SK-N-SH (cell line): ENCODE measurements at regions not wholly inside any gene's neighbourhood (a gene's known extent, or its start where the extent isn't known, plus 50 kb on each side); places are given as distances from the start of the nearest gene placed in this dataset.

Experiments
- CHD2 ChIP-seq: fragments of 150-350 bp; IDR thresholded peaks from 2 replicates; pipeline ENCODE4 v1.6.1; 2018; ENCODE audit warnings: low read length; ENCODE audit not compliant: partially characterized antibody
- CTCF ChIP-seq: fragments of 200-600 bp; sonication (generic); IDR thresholded peaks from 2 replicates; pipeline ENCODE4 v1.6.1; 2017; ENCODE audit warnings: antibody characterized with exemption, mild to moderate bottlenecking, moderate library complexity
- EZH2phosphoT487 ChIP-seq: fragments of 200-600 bp; sonication (generic); IDR thresholded peaks from 2 replicates; pipeline ENCODE4 v1.6.1; 2017; ENCODE audit warnings: low read depth, mixed run types, mild to moderate bottlenecking, antibody characterized with exemption, moderate library complexity, borderline replicate concordance
- FOSL2 ChIP-seq: IDR thresholded peaks from 2 replicates; pipeline ENCODE4 v1.4.0; 2012; ENCODE audit warnings: low read depth, mild to moderate bottlenecking, moderate library complexity, borderline replicate concordance
- MEF2A ChIP-seq: IDR thresholded peaks from 2 replicates; pipeline ENCODE4 v1.4.0; 2012; ENCODE audit warnings: low read depth, borderline replicate concordance
- POLR2AphosphoS5 ChIP-seq: IDR thresholded peaks from 2 replicates; pipeline ENCODE4 v1.6.1; 2012; ENCODE audit warnings: low read depth, low read length
- USF2 ChIP-seq: fragments of 150-350 bp; IDR thresholded peaks from 2 replicates; pipeline ENCODE4 v1.6.1; 2017; ENCODE audit warnings: antibody characterized with exemption, low read length, low read depth, borderline replicate concordance
- ZBTB33 ChIP-seq: IDR thresholded peaks from 2 replicates; pipeline ENCODE4 v1.4.0; 2012; ENCODE audit warnings: low read depth, borderline replicate concordance

GRCh38 chr9:29160763-29161353 is 1587.6 kb upstream of the C9orf72 start:
- TF ChIP-seq EZH2phosphoT487, result no peak
- no peak for TF ChIP-seq CTCF
- no peak for TF ChIP-seq MEF2A
- TF ChIP-seq FOSL2, result no peak
- no peak for TF ChIP-seq CHD2
- TF ChIP-seq USF2, result no peak
- no peak for TF ChIP-seq ZBTB33
- TF ChIP-seq POLR2AphosphoS5, result no peak
